ENCODE measurements at regions not wholly inside any gene's neighbourhood (a gene's known extent, or its start where the extent isn't known, plus 50 kb on each side); places are given as distances from the start of the nearest gene placed in this dataset.

DNA sequence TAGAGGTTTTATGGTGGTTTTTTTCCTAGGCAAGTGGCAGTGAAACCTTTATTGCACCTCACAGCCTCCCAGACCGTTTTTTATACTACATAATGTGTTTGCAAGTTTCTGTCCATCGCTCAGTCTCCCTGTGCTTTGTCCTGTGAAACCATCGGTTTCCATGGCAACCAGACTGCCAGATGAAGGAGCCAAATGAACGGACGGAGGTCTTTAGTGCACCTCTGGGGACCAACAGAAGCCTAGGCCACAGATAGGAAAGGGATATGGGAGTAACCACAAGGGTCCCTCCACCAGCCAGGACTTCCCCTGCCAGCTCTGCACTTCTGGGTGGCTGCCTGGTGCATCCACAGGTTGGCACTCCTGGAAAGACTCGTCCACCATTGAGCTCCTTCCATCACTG lies 165.0 kb downstream of the CHST1 start:
- TF ChIP-seq, protein P1, sequence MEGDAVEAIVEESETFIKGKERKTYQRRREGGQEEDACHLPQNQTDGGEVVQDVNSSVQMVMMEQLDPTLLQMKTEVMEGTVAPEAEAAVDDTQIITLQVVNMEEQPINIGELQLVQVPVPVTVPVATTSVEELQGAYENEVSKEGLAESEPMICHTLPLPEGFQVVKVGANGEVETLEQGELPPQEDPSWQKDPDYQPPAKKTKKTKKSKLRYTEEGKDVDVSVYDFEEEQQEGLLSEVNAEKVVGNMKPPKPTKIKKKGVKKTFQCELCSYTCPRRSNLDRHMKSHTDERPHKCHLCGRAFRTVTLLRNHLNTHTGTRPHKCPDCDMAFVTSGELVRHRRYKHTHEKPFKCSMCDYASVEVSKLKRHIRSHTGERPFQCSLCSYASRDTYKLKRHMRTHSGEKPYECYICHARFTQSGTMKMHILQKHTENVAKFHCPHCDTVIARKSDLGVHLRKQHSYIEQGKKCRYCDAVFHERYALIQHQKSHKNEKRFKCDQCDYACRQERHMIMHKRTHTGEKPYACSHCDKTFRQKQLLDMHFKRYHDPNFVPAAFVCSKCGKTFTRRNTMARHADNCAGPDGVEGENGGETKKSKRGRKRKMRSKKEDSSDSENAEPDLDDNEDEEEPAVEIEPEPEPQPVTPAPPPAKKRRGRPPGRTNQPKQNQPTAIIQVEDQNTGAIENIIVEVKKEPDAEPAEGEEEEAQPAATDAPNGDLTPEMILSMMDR (conservative IDR thresholded peaks at IDR 0.05; ENCODE audit: low read length), result no peak
- TF ChIP-seq EZH2phosphoT487 (IDR thresholded peaks at IDR 0.05; ENCODE audit: borderline replicate concordance, low read depth, low read length), result no peak
